HK-2 (cell line): ENCODE measurements at regions not wholly inside any gene's neighbourhood (a gene's known extent, or its start where the extent isn't known, plus 50 kb on each side); places are given as distances from the start of the nearest gene placed in this dataset.
A peak's percentile ranks its signal among the peaks of the same experiment; 100 is the strongest.
"Not testable (repeated sequence)": the region's sequence is repeated elsewhere in the genome, so short reads cannot be mapped to it uniquely, and the experiment has no call there.

Source experiments
- DNase-seq: peaks from one replicate; pipeline ENCODE4 v3.0.0-alpha.2; 2018; ENCODE audit not compliant: unreplicated experiment

DNA sequence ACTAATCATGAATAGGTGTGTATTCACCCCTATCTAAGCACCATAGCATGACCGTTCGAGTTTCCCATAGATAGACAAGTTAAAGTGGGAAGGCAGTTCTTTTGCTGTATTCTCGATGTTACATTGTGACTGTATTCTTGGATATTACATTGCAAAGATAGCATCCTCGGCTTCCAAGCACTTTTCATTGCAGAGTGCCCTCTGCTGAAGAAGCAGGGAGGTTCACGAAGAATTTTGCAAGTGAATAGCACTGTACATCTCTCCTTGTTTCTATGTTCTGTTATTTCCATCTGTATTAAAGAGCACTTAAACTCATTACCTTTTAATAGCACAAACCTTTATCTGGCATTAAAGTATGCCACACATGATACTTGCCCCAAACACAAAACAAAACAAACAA lies 426.7 kb upstream of the ARX start:
- no peak for DNase-seq

DNA sequence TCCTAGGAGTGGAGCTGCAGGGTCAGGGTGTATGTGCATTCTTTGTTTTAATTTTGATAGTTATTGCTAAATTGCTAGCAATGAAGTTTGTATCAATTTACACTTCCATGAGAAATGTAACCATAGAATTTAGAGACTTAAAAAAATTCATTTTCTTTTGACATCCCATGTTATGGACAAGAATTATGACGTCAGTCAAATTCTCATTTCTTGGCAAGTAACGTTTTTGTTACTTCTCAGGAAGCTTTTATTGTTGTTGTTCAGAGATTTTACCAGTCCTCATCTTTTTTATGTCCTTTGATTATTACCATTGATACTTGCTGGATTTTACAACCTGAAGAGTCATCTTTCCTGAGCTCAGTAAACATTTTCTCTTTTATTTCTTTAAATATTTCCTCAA lies 417.5 kb upstream of the ARX start:
- DNase-seq = no peak

DNA sequence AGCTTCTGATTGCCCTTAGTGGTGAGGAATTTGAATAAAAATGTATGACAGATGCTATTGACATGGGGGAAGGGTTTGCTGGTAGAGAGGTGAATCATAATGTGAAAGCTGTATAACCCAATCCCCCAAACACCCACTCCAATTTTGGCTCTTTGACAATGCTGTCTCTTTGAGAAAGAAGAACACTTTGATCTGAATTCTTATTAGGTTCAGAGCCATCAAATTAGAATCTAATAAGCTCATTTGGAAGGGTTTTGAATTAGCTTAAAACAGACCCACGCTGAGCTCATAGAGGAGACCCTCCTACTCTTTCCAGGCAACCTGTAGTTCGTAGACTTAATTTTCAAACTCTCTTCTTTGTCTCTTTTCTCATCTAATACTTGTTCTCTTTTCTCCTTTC lies 416.6 kb upstream of the ARX start:
- no peak for DNase-seq

DNA sequence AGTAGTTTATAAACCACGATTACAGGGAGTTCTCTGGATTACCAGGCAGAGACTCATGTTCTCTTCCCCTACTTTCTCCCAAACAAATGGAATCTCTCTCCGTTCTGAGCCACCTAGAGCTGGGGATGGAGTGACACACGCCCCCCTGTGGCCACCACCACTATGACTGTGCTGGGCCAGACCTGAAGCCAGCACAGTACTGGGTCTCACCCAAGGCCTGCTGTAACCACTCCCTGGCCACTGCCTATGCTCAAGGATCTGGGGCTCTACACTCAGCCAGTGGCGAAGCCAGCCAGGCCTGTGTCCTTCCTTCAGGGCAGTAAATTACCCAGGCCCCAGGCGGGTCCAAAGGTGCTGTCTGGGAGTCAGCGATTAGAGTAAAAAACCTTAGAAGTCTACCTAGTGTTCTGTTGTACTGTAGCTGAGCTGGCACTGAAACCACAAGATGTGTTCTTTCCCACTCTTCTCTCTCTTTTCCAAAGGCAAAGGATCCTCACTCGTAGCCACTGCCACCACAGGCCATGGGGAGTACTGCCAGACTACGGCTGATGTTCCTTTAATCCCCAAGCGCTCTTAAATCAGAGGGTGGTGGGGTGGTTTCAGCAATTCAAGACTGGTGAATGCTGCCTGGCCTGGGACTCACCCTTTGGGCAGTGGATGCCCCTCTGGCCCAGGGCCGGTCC lies 412.2 kb upstream of the ARX start:
- DNase-seq = no peak

DNA sequence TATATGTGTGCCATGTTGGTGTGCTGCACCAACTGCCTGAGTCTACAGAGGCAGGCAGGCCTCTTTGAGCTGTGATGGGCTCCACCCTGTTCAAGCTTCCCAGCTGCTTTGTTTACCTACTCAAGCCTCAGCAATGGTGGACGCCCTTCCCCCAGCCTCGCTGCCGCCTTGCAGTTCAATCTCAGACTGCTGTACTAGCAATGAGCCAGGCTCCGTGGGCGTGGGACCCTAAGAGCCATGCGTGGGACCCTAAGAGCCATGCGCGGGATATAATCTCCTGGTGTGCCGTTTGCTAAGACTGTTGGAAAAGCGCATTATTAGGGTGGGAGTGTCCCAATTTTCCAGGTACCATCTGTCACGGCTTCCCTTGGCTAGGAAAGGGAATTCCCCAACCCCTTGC lies 388.4 kb upstream of the ARX start:
- not testable (repeated sequence) for DNase-seq

DNA sequence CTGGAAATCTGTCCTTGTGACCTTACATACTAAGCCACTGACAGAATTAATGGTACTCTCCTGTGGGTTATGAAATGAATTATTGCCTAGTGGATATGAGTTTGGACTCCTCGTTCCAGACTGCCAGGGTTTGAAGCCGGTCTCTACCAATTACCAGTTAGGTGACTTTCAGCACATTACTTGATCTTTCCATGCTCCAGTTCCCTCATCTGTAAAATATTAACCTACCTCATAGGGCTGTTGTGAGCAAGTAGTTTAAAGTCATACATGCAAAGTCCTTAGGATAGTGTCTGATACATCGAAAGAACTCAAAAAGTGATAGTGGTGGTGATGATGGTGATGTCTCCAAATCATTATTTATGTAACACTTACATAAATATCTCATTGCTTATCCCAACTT lies 373.5 kb upstream of the ARX start:
- no peak for DNase-seq

DNA sequence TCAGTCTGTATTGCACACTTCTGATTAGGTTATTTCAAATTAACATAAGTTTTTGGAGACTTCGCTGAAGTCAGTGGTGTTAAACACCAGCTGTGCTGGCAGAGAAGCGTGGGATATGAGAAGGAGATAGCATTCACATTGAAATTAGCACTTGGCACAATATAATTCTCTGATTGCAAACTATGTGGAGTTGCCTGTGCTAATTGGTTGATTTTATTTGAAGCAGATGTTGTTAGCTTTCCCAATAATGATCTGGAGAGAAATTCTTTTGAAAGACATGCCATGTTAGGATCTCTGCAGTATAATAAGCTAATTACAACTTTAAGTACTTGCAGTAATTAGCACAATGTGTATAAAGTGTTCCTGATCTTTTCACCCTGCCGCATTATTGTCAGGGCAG lies 367.4 kb upstream of the ARX start:
- no peak for DNase-seq

DNA sequence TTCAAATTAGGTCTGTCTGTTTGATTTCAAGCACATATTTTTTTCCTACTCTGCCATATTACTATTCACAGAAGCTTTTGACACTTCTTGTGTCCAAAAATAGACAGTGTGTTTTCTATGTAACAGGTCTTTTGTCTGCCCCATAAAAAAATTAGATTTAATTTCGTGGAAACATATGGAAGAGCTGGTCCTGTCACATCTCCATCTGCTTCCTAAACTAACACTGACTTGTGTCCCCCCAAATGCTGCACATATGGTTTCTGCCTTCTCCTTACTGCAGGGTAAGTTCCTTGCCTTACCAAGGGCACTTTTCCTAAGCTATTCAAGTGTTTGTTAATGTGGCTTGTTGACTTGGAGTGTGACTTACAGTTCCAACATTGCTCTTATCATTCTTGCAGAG lies 340.7 kb upstream of the ARX start:
- DNase-seq = no peak

DNA sequence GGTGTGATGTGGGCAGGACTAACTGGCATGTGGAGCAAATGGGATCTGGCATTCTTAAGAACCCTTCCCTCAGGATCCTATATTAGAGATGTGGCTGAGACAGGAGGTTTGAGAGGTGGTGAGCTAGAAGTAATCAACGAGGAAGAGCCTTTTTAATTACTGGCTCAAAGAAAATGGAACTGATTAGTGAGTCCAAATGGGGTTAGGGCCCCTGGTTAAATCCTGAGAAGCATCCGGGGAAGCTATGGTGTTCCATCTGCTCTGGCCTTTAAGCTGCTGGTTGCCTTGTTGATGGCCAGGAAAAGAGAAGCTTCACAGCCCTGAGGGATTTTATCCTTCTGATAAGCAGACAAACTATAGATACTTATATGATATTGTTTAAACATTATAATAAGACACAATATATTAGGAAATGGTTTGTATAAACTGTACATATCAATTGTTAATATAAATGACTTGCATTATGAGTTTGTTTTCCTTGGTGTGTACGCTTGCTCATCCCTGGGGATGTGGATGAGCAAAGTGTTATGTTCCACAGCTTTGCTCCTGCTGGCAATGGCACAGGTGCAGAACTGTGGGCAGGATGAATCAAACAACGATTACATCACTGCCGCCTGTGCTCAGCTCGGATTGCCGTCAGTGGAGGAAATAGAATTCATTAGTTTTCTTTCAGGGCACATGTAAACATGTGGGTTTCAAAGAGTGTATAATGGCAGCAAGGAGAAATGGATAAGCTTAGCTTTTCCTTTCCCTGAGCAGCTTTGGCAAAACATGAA lies 328.6 kb upstream of the ARX start:
- DNase-seq = peak; percentile 0

DNA sequence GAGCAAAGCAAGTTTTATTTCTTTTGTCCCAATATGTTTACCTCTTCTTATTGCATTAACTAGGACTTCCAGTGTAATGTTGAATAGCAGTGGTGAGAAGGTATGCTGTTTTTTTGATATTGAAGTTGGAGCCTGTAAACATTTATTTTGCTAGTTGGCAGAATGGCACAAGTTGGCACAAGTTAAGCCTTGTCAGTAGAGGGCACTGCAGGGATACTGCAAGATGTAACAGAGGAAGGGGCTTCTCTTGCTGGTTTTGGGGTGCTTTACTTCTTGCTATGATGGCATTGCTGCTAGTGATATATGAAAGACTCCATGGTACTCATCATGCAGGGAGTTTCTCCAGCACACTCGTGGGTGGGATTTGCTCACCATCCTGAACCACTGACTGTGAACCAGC lies 327.3 kb upstream of the ARX start:
- DNase-seq = no peak

DNA sequence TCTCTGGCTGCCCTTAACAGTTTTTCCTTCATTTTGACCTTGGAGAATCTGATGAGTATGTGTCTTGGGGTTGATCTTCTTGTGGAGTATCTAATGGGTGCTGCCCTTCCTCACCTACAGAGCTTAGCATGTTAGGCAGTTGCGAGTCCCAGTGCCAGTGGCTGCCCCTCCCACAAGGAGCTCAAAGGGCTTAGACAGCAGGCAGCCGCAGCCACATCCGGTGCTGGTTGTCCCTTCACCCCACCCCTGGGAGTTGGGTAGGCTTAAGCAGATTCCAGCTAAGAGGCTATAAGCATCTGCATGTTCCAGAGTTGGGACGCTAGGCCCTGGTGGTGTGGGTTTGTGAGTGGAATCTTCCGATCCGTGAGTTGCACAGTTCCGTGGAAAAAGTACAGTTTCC lies 322.1 kb upstream of the ARX start:
- no peak for DNase-seq

DNA sequence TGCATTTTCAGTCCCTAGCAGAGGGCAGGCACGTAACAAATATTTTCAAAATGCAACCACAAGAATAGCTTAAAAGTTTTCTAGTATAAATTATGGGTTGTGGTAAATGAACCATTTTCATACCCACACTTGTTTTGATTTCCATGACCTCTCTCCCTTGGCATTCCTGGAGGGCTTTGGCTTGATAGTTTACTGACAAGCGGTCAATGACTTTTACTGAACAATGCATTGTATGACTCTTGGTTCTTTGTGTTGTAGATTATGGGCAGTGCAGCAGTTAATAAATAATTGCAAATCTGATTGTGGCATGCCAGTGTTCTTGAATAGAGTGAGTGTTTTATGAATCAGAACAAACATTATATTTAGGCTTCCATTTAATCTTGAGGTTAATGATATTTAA lies 285.2 kb upstream of the ARX start:
- no peak for DNase-seq

DNA sequence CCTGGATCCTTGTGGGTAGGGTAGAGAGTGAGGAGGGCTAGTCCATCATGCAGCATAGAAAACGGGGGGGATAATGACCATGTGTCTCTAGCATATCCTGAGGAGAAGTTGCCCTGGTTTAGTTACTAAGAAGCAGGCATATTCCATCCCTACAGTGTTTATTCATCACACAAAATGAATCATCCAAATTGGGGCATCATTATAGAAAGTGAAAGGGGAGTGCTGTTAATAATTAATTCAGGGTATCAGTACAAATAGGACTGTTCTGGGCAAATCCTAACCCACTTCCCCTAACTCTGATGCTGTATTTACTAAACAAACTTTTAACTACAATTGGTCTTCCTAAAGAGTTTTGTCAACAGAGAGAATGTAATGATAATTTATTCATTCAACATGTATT lies 281.1 kb upstream of the ARX start:
- no peak for DNase-seq

DNA sequence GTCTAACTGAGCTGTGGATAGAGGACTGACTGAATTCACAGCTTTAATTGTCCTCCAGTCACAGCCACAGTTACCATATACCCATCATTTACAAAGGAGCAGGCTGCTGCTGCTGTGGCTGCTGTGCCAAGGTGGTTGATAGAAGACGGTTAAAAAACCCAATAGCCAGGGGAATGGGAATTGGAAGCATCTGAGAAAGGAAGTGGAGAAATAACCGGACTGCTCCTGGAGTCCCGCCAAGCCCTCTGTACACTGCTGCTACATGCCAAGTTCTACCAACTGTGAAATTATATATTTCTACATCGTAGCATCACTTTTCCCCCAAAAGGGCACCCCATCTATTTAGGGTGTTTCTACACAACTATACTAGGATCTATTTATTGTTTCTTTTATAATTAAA lies 279.7 kb upstream of the ARX start:
- no peak for DNase-seq

DNA sequence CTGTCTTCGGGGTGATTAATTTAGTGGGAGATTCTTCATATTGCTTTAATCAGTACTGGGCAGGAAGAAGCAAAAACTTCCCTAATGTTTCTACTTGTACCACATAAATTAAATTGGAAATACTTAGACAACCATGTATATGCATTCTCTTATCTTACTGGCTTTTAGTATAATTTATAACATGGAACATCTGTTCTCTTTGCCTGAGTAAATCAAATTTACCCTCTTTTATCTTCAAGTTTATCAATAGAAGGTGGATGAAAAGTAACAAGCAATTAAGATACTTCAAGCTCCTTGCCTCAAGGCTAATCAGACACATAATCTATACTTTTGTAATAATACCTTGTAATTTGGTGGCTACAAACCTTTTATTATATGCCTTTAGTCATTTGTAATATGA lies 274.4 kb upstream of the ARX start:
- no peak for DNase-seq

DNA sequence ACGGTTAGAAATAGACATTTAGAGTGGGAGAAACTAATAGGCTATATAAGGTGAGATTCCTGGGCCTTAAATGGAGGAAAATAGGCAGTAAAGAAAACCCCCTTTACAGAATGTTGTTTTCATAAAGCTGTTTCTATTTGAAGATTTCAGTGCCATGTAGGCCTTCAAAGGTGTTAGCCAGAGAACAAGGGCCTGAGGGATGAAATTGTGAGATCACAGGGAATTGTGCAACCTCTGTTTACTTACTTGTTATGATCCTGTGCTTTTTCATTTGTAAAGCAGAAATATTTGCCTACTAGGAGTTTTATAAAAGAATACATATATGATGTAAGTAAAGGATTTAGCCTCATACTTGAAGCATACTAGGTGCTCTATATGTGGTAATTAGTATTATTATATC lies 272.9 kb upstream of the ARX start:
- no peak for DNase-seq

DNA sequence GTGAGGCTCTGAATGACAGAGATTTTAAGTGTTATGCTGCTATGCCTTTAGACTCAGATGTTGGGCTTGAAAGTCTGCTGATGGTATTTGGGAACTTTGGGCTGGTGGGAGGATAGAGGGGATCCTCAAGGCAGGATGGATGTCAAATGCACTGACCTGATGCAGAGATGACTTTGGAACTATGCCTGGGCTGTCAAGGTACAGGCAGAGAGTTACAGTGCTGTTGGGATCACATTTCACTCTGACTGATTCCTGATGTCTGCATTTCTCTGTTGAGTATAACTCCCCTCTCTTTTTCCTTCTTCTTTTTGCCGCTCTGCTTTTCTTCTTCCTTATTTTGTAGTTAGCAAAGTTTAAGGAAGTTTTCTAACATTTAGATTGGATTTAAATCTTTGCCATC lies 271.8 kb upstream of the ARX start:
- DNase-seq = no peak

DNA sequence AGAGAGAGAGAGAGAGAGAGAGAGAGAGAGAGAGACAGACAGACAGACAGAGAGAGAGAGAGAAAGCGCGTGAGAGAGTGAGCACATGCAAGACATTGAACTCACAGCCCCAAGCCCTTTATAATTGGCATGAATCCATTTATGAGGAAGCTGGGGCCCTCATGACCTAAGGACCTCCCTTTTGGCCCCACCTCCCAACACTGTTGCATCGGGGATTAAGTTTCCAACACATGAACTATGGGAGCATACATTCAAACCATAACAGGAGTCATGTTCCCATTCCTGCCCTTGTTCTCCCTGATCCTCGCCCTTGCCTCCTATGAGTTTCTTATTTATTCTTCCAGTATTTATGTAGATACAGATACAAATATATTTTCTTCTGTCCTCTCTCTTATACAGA lies 269.8 kb upstream of the ARX start:
- no peak for DNase-seq

DNA sequence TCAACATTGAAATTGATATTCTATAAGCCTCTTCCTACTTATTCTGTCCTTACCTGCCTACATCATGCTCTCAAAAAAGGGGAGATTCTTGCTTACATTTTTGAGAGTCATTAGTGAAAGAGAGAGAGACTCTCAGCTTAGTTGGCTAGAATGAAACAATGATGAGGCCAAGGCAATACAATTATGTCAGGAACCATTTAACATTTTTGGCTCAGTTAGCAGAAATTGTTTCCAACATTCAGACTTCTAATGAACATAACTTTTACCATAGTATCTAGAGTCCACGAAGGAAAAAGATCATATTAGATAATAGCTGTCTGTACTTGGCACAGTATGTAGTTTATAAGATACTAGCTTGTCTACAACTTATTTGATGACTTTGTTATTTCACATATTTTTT lies 263.7 kb upstream of the ARX start:
- no peak for DNase-seq

DNA sequence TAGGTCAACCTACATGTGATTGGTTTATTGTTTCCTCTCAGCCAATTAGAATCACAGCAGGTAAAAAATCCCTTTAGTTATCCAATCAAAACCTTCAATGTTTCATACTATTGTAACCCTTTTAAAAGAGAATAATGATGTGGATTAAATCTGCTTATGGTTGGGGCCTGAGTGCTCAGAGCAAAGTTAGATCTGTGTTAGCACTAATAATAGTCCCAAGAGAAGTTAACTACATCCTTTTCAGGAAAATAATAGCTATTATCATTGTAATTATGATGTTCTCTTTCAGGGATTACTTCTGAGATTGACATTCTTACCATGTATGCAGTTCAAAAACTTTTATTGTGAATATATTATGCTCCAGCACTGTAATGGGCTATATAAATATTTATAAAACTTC lies 262.6 kb upstream of the ARX start:
- no peak for DNase-seq

DNA sequence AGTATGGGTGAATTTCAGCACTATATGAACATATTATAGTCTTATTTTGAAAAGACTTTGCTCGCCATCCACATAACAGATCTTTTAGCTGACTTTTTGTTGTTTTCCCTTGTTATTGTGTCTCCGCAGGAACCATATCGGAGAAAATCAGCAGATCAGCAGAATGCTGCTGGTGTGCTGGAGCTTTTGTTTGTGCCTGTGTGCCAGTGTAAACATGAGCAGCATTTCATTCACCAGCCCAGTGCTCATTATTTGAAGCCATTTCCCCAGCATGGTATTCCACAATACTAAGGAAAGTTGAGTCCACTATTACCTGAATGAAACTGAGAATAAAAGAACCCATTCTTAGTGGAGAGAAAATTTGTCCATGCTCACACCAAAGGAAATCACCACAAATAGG lies 261.8 kb upstream of the ARX start:
- no peak for DNase-seq

DNA sequence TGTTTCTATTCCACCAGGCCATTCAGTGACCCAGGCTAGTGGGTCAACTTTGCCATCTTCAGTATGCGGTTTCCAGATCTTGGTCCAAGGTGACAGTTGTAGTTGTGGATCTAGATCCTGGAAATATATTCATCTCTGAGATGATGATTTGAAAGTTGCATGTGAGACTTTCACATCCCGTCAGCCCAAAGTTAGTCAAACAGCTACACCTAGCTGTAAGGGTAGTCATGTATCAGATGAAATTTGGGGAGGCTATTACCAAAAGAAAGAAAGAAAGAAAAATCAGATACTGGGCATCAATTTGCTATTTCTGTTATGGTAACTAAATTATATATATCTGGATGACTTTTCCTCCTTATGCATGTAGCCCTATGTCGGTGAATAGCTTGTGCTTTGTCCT lies 259.4 kb upstream of the ARX start:
- no peak for DNase-seq

DNA sequence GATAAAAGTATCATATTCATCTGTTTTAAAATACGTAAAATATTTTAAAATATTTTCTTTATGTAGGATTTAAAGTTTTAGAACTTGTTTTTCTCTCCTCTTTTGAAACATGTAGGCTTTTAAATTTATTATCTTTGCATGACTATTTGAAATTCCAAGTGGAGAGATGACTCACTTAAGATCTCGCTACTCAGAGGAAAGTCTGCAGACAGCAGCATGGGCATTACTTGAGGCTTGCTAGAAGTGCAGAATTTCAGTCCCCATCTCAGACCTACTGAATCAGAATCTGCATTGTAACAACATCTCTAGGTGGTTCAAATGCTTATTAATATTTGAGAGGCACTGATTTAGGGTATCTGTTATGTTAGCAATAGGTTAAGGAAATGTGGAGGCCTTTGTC lies 225.7 kb upstream of the ARX start:
- DNase-seq = no peak

DNA sequence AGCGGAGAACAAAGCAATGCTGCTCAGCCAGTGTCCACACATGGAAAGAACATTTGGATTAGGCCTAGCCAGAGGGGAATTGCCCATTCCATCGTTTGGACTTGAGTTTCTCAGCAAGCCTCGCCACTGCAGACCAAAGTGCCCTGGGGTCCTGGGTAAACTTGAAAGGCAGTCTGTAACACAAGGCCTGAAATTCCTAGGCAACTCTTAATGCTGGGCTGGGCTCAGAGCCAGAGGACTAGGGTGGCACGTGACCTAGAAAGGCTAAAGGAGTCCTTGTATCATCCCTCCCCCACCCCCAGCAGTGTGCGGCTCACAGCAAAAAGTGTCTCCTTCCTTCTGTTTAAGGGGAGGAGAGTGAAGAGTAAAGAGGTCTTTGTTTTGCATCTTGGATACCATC lies 210.4 kb upstream of the ARX start:
- no peak for DNase-seq
